ENCODE measurements at regions not wholly inside any gene's neighbourhood (a gene's known extent, or its start where the extent isn't known, plus 50 kb on each side); places are given as distances from the start of the nearest gene placed in this dataset.
A peak's percentile ranks its signal among the peaks of the same experiment; 100 is the strongest.

- TF ChIP-seq CTCF (conservative IDR thresholded peaks at IDR 0.05; ENCODE audit: low read depth in 2 of 2) (peak; percentile 85 to 98), EZH2 (IDR thresholded peaks at IDR 0.05; ENCODE audit: low read depth, unreplicated experiment) (no peak)
Measured at GRCh38 chr2:224284134-224284946, 117.6 kb downstream of the FAM124B start.
